DOHH2 (cell line): ENCODE measurements at regions not wholly inside any gene's neighbourhood (a gene's known extent, or its start where the extent isn't known, plus 50 kb on each side); places are given as distances from the start of the nearest gene placed in this dataset.

Source experiments
- EZH2phosphoT487 ChIP-seq: fragments of 200-600 bp; sonication (generic); IDR thresholded peaks from 2 replicates; pipeline ENCODE4 v1.6.1; 2017; ENCODE audit warnings: borderline replicate concordance, mild to moderate bottlenecking, antibody characterized with exemption, low read length, moderate library complexity, mixed read lengths
- TF ChIP-seq, protein P1 (sequence below): fragments of 200-600 bp; sonication (generic); IDR thresholded peaks from one replicate; pipeline ENCODE4 v1.5.1; 2014; ENCODE audit warnings: antibody characterized with exemption, mild to moderate bottlenecking, low read depth, low read length; ENCODE audit not compliant: poor library complexity, severe bottlenecking

- TF ChIP-seq, protein P1, sequence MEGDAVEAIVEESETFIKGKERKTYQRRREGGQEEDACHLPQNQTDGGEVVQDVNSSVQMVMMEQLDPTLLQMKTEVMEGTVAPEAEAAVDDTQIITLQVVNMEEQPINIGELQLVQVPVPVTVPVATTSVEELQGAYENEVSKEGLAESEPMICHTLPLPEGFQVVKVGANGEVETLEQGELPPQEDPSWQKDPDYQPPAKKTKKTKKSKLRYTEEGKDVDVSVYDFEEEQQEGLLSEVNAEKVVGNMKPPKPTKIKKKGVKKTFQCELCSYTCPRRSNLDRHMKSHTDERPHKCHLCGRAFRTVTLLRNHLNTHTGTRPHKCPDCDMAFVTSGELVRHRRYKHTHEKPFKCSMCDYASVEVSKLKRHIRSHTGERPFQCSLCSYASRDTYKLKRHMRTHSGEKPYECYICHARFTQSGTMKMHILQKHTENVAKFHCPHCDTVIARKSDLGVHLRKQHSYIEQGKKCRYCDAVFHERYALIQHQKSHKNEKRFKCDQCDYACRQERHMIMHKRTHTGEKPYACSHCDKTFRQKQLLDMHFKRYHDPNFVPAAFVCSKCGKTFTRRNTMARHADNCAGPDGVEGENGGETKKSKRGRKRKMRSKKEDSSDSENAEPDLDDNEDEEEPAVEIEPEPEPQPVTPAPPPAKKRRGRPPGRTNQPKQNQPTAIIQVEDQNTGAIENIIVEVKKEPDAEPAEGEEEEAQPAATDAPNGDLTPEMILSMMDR, result no peak
- TF ChIP-seq EZH2phosphoT487, result no peak
Measured at GRCh38 chr3:110903771-110904519, 167.7 kb upstream of the NECTIN3 start.
